Erythroblast (primary cell): ENCODE measurements at regions not wholly inside any gene's neighbourhood (a gene's known extent, or its start where the extent isn't known, plus 50 kb on each side); places are given as distances from the start of the nearest gene placed in this dataset.

Experiments used
- GATA1 ChIP-seq: IDR thresholded peaks from 2 replicates; pipeline ENCODE4 v1.6.1; 2011; ENCODE audit warnings: low read depth, mild to moderate bottlenecking, control low read depth, low read length, moderate library complexity
- POLR2A ChIP-seq: IDR thresholded peaks from 2 replicates; pipeline ENCODE4 v1.6.1; 2011; ENCODE audit warnings: mild to moderate bottlenecking, low read length

DNA sequence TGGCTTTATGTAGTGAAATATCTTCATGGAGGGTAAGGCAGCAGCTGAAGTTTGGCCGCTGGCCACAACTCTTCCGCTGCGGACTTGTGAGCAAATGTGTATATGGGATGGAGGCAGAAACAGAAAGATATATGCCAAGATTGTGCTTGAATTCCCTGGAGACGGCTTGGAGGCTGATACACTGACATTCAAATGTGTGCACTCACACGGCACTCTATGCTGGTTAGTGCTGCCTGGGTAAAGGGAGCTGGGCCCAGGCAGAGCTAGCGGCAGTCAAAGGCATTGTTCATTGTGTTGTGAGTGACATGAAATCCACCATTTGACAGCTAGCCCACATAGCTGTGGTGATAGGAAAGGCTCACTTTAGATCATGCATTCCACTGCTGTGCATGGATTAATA is 202.7 kb downstream of the CLIC5 start:
- TF ChIP-seq POLR2A (no peak), GATA1 (no peak)
